OCI-M1 (cell line): ENCODE measurements at regions not wholly inside any gene's neighbourhood (a gene's known extent, or its start where the extent isn't known, plus 50 kb on each side); places are given as distances from the start of the nearest gene placed in this dataset.
"Not testable (repeated sequence)": the region's sequence is repeated elsewhere in the genome, so short reads cannot be mapped to it uniquely, and the experiment has no call there.

Source experiments
- DNase-seq: peaks from one replicate; lab custom pipeline; 2025; lab: John Stamatoyannopoulos, UW

GRCh38 chr14:30309405-30309804, 249.6 kb upstream of the G2E3 start:
- DNase-seq = no peak

- no peak for DNase-seq
These were observed 246.7 kb upstream of the G2E3 start for GRCh38 chr14:30312214-30312613.

GRCh38 chr14:30317729-30318128, 241.2 kb upstream of the G2E3 start:
- no peak for DNase-seq

DNA sequence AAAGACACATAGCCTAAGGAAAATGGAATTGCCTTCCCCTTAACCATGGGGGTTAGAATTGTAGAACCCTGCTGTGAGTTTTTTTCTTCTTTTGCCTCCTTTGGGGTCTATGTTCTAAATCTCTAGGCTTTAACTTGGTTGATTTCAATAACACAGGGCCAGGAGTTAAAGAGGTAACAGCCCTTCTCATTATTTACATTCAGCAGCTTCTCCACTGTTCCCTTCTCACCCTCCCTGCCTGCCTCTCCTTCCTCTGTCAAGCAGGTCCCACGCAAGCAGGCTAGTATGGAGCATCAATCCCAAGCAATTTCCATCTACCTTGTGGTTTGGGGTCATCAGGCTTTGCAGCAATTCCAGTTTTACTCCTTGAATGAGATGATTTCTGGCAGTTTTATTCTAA, 236.1 kb upstream of the G2E3 start:
- DNase-seq = no peak

DNA sequence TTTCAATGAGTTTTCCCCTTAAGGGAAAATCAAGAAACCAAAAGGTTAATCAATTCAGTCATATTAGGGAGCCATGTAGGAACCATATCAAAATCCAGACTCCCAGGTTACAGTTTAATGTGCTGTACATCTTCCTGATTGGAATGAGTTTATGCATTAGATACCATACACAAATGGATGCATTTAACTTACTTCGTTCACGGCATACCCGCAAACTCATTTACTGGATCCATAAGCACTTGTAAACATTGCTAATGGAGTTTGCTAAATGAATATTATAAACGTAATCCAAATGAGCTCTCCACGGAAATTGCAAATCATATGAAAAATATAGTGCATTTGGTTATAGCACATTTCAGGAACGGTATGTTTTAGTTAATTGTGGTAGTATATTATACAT, 228.9 kb upstream of the G2E3 start:
- no peak for DNase-seq

GRCh38 chr14:30330445-30330844, 228.5 kb upstream of the G2E3 start:
- DNase-seq = peak; percentile 52

GRCh38 chr14:30331030-30331429, 227.9 kb upstream of the G2E3 start:
- no peak for DNase-seq

GRCh38 chr14:30332374-30332773, 226.6 kb upstream of the G2E3 start:
- no peak for DNase-seq

GRCh38 chr14:30333934-30334333, 225.0 kb upstream of the G2E3 start:
- DNase-seq = peak; percentile 8

DNA sequence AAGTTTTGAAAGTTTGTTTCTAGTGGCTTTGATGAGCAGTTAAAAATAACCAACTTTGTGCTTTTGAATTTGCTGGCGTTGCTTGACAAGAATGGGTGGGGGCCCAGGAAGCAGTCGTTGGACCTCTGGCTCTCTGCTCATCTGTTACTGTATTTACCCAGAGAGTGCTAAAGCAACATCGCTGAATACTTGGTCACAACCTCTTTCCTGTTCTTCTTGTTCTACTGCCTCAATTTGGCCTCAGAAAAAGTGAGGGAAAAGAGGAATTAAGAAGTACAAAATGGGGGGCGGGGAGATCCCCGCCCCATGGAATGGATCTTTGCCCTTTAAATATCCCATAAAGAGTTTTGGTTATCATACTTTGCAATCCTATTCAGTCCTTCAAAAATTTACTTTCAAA, 221.5 kb upstream of the G2E3 start:
- no peak for DNase-seq

DNA sequence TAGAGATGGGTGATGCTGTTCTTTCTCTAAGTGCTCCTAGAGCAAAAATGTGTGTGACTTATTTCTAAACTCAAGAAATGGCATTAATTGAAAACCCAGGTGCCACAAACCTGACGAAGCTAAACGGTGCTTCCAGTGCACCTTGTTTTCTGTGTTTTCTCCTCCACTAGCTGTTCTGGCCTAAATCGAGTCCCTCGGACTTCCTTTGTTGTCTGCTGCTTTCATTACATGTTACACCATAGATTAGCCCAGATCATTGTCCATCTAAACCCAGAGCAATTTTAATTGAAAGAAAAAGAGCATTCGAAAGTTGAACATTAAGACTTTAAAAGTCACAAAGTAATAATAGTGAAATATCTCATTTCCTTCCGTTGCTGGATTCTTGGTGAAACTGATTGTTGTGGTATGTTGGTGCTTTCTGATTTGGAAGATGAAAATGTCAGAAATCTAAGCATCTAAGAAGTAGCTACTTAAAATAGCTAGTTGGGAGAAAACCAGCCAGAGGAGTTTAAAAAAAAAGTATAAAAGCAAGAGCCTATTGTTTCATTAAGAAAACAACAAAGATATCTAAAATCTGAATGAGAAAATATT, 219.6 kb upstream of the G2E3 start:
- no peak for DNase-seq

GRCh38 chr14:30340495-30340894, 218.5 kb upstream of the G2E3 start:
- no peak for DNase-seq

GRCh38 chr14:30345511-30345910, 213.4 kb upstream of the G2E3 start:
- DNase-seq = no peak

- no peak for DNase-seq
These were observed 210.5 kb upstream of the G2E3 start for GRCh38 chr14:30348445-30348844.

DNA sequence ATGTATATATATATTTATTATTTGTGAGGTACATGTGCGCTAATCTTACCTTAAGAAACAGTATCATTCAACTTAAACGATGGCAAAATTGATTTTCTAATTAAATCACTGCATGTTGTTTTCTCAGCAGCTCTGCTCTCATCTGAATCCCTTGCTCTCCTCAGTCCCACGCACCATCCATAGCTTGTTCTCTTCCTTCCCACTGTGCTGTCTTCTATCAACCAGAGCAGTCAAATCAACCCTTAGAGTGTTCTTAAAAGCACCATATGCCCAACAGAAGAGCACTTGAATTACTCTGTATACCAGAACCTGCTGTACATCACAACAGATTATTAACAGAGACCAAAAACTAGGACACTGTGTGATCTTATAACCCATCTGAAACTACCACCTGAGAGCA, 209.4 kb upstream of the G2E3 start:
- no peak for DNase-seq

- DNase-seq = no peak
These were observed 204.5 kb upstream of the G2E3 start for GRCh38 chr14:30354439-30354838.

- DNase-seq = peak; percentile 12
These were observed 203.5 kb upstream of the G2E3 start for GRCh38 chr14:30355431-30355913.

DNA sequence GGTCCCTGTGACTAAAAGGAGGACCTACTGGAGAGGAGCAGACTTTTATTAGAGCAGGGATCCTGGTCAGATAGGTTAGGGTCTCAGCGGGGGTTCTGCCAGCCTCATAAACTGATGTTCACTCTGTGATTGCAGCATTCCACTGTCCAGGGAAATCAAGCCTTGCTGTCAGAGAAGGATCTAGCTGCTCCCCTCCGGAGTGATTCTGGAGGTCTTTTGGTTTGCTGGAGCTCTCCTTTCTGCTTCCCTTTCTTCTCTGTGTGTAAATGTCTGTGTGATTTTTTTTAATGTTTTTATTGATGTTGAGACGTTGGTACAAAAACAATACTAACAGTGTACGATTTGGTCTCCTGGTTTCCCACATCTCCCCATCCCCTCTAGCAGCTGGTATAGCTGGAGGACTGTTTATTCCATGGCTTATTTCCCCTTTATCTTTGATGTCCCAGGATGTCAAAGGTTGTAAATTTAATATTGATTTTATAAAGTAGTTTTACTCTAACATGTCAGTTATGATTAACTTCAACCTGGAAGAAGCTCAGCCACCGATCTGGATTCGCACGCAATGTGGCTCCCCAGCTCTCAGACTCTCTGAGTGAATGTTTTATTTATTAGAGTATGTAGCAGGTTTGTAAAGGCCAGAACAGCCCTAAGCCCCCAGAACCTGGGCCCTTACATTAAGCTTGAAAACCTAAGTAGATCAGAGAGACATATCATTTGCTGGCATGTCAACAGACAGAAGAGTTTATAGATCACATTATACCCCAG, 202.3 kb upstream of the G2E3 start:
- no peak for DNase-seq

- no peak for DNase-seq
These were observed 201.2 kb upstream of the G2E3 start for GRCh38 chr14:30357791-30358190.

DNA sequence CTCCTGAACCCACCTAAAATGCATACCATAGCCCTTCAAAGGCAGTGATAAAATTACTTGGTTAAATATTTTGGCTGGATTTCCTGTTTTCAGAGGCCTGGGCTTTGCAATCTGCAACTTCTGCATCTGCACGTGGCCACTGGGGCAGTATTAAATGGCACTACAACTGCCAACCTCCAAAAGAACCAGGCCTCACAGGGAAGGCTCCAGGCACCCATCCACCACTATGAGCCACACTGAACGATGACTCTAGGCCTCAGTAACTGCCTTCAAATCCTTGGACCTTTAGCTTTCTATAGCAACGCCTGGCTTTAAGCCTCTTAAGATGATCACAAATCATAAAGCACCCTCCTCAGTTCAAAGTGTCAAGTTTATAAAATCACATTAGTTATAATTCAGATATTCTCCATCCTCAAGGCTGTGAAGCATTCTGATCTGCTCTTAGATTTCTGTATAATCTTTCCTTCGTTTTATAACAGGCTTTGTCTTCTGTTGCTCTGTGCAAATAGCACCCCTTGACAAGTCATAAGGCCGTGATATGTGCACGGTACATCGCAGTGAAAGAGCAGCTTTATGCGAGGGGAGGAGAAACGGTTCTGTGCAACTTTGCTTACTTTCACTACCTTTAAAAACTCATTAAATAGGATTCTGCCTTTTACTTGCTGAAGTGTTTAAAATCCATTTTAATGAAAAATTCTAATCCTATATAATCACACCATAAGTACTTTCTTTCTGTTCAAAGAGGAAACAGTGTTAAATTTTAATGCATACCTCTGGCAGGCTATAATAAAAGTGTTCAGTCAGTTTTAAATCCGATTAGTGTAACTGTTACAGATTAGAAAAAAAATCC, 196.4 kb upstream of the G2E3 start:
- no peak for DNase-seq

- not testable (repeated sequence) for DNase-seq
These were observed 195.6 kb upstream of the G2E3 start for GRCh38 chr14:30363219-30363880.

DNA sequence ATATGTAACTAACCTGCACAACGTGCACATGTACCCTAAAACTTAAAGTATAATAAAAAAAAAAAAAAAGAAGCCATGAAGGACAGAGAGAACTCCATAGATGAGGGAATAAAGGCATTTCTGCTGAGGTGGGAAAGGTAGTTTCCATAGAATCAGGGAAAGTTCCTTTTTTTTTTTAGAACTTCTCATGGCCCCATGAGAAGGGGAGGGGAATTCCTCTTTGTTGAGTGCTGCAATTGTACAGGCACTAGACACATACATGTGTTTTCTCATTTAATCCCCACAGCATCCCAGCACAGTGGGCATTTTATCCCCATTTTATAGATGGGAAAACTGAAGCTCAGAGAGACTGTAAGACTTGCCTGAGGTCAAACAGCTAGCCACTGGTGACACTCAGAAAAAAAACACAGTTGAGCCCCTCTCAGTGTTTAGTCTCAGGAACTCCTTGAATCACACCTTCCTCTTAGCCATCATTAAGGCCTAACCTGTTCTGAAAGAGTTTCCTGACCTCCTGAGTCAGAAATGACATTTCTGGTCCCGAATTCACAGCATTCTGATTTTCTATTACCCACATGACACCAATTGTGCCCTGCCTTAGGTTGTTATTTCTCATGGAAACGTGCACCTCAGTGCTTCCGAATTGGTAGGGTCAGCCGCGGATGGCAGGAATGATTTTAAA, 189.3 kb upstream of the G2E3 start:
- no peak for DNase-seq
